Osteoblast (primary cell): ENCODE measurements at regions not wholly inside any gene's neighbourhood (a gene's known extent, or its start where the extent isn't known, plus 50 kb on each side); places are given as distances from the start of the nearest gene placed in this dataset.
A peak's percentile ranks its signal among the peaks of the same experiment; 100 is the strongest.

Experiments
- DNase-seq: peaks from one replicate; pipeline ENCODE4 v3.0.0; 2011; ENCODE audit warnings: low spot score, mixed read lengths; ENCODE audit not compliant: insufficient read length; ENCODE audit errors: missing footprints
- H2AFZ ChIP-seq: 2 replicates; pipeline ENCODE4 v1.6.0; 2011; ENCODE audit warnings: mild to moderate bottlenecking, low read length
- H3K27ac ChIP-seq: 2 replicates; pipeline ENCODE4 v1.5.1; 2011; ENCODE audit warnings: mild to moderate bottlenecking, low read depth, low read length, moderate library complexity
- H3K27me3 ChIP-seq: 2 replicates; pipeline ENCODE4 v1.6.0; 2012; ENCODE audit warnings: mild to moderate bottlenecking, control low read depth, inconsistent platforms, low read length, moderate library complexity; ENCODE audit not compliant: insufficient read depth
- H3K36me3 ChIP-seq: 2 replicates; pipeline ENCODE4 v1.5.1; 2011; ENCODE audit warnings: mild to moderate bottlenecking, low read length, control low read depth, moderate library complexity; ENCODE audit not compliant: insufficient read depth
- H3K4me1 ChIP-seq: 2 replicates; pipeline ENCODE4 v1.5.1; 2011; ENCODE audit warnings: mild to moderate bottlenecking, low read length, control low read depth, moderate library complexity; ENCODE audit not compliant: insufficient read depth
- H3K4me2 ChIP-seq: 2 replicates; pipeline ENCODE4 v1.6.0; 2011; ENCODE audit warnings: mild to moderate bottlenecking, low read length; ENCODE audit not compliant: insufficient read depth
- H3K4me3 ChIP-seq: fragments of 200-600 bp; sonication (generic); 3 replicates; pipeline ENCODE4 v1.5.1; 2012; ENCODE audit warnings: mild to moderate bottlenecking, low read length, inconsistent platforms; ENCODE audit not compliant: insufficient read depth
- H3K79me2 ChIP-seq: 2 replicates; pipeline ENCODE4 v1.6.0; 2012; ENCODE audit warnings: mild to moderate bottlenecking, low read length, control low read depth, inconsistent platforms; ENCODE audit not compliant: insufficient read depth
- H3K9me3 ChIP-seq: 2 replicates; pipeline ENCODE4 v1.5.1; 2011; ENCODE audit warnings: low read depth, low read length, control low read depth
- H4K20me1 ChIP-seq: 2 replicates; pipeline ENCODE4 v1.6.0; 2012; ENCODE audit warnings: mild to moderate bottlenecking, low read length, control low read depth; ENCODE audit not compliant: insufficient read depth
- TF ChIP-seq, protein P1 (sequence below): IDR thresholded peaks from 2 replicates; pipeline ENCODE4 v1.5.1; 2011; ENCODE audit warnings: mild to moderate bottlenecking, low read depth, low read length, moderate library complexity; ENCODE audit errors: extremely low read depth

DNA sequence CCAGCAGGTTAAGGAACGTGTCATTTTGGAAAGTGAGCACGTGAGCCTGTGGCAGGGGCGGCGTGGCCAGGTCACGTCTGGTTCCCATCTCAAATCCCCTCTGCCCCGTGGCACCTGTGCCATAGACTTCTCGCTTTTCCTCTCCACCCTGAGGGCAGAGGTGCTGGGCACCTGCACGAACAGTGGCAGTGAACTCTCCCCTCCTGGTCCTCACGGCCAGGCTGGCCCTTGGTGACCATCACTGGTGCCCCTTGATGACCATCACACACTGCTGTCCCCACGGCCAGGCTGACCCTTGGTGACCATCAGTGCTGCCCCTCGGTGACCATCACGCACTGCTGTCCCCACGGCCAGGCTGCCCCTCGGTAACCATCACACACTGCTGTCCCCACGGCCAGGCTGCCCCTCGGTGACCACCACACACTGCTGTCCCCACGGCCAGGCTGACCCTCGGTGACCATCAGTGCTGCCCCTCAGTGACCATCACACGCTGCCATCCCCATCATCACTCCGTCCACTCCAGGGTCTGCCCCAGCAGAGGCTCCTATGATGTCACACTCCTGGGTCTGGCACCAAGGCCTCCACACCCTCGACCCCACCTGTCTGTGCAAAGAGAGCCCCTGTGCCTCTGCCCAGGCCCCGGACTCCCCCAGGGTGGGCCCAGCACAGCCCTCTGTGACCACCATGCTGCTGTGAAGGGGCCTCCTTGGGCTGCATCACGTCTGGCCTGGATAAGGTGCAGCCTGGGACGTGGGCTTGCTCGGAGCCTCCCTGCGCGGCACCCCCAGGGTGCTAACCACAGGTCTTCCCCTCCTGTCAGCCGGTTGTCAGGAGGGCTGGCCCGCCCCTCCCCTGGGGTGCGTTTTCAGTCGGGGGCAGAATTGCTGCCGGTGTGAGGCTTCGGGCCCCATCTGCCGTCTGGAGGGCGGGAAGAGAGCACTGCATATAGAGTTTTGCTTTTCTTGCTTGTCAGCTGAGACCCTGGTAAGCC lies 738.6 kb downstream of the BRD1 start:
- H4K20me1 ChIP-seq: no peaks in the 10 kb centered on the region
- no peaks in the 10 kb centered on the region for H3K36me3 ChIP-seq
- no peak overlapping the region for H2AFZ ChIP-seq
- DNase-seq: peak; percentile 57
- H3K4me2 ChIP-seq: no peak overlapping the region
- TF ChIP-seq, protein P1, sequence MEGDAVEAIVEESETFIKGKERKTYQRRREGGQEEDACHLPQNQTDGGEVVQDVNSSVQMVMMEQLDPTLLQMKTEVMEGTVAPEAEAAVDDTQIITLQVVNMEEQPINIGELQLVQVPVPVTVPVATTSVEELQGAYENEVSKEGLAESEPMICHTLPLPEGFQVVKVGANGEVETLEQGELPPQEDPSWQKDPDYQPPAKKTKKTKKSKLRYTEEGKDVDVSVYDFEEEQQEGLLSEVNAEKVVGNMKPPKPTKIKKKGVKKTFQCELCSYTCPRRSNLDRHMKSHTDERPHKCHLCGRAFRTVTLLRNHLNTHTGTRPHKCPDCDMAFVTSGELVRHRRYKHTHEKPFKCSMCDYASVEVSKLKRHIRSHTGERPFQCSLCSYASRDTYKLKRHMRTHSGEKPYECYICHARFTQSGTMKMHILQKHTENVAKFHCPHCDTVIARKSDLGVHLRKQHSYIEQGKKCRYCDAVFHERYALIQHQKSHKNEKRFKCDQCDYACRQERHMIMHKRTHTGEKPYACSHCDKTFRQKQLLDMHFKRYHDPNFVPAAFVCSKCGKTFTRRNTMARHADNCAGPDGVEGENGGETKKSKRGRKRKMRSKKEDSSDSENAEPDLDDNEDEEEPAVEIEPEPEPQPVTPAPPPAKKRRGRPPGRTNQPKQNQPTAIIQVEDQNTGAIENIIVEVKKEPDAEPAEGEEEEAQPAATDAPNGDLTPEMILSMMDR: no peak
- H3K27me3 ChIP-seq: no peaks in the 10 kb centered on the region
- H3K79me2 ChIP-seq: no peaks in the 10 kb centered on the region
- no peak overlapping the region for H3K4me3 ChIP-seq
- no peaks in the 10 kb centered on the region for H3K9me3 ChIP-seq
- H3K27ac ChIP-seq: no peak overlapping the region
- no peaks in the 10 kb centered on the region for H3K4me1 ChIP-seq

DNA sequence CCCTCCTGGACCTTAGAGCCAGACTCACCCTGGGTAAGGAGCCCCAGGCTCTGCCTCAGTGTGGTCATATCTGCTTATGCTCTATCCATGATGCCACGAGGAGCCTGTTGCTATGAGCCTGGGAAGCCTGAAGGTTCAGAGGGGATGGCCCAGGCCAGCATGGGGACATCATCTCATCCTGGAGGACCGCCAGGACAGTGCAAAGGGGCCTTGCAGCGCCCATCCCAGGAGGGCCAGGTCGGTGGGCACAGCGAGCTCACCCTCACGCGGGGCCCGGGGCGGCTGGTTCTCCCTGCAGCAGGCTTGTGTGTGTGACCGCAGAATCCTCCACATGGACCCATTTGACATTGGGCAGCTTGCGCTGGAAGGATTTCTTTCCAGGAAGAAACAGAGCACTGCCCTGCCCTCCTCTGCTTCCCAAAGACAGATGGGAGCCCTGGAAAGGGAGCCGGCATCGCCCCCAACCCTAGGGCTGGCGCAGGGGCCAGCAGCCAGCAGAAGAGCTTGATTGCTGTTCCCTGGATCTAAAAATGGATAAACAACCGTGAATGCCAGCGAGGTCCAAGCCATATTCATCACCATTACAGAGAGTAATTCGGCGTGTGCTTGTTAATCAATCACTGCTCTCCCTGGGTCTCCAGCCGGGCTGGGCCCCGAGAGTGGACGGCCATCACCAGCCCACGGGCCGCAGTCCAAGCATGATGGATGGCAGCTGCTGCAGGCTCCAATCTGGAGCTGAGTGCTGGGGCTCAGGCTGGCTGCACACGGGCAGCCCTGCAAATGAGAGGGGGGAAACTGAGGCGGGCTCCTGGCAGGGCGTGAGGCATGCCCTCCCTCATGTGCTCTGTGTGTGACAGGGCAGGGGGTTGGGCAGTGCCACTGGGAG lies 739.7 kb downstream of the BRD1 start:
- Histone ChIP-seq H3K9me3 (no peaks in the 10 kb centered on the region), H4K20me1 (no peaks in the 10 kb centered on the region), H3K4me2 (no peak overlapping the region), H2AFZ (no peak overlapping the region), H3K79me2 (no peaks in the 10 kb centered on the region), H3K27ac (no peak overlapping the region), H3K36me3 (no peaks in the 10 kb centered on the region), H3K27me3 (no peaks in the 10 kb centered on the region), H3K4me3 (no peak overlapping the region), H3K4me1 (no peaks in the 10 kb centered on the region)
- TF ChIP-seq, protein P1: no peak
- DNase-seq: peak; percentile 58

DNA sequence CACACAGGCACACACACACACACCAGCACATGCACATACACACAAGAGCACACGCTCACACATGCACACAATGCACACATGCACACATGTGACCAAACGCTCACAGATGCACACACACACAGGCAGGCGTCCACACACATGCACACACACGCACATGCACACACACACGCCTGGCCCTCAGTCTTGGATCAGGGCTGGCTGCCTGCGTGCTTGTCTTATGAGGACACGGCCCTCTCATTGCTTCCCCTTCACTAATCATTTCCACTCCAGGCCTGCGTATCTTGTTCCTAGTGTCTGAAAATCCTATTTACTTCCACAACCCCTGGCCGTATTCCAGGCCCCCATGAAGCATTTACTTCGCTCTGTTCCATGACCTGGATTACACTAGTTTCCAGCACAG lies 740.5 kb downstream of the BRD1 start:
- Histone ChIP-seq H3K9me3 (no peaks in the 10 kb centered on the region), H3K4me1 (no peaks in the 10 kb centered on the region), H3K4me3 (no peak overlapping the region), H4K20me1 (no peaks in the 10 kb centered on the region), H2AFZ (no peak overlapping the region), H3K36me3 (no peaks in the 10 kb centered on the region), H3K27ac (no peak overlapping the region), H3K79me2 (no peaks in the 10 kb centered on the region), H3K4me2 (no peak overlapping the region), H3K27me3 (no peaks in the 10 kb centered on the region)
- TF ChIP-seq, protein P1: no peak
- peak; percentile 2 for DNase-seq
